ENCODE measurements at regions not wholly inside any gene's neighbourhood (a gene's known extent, or its start where the extent isn't known, plus 50 kb on each side); places are given as distances from the start of the nearest gene placed in this dataset.

DNA sequence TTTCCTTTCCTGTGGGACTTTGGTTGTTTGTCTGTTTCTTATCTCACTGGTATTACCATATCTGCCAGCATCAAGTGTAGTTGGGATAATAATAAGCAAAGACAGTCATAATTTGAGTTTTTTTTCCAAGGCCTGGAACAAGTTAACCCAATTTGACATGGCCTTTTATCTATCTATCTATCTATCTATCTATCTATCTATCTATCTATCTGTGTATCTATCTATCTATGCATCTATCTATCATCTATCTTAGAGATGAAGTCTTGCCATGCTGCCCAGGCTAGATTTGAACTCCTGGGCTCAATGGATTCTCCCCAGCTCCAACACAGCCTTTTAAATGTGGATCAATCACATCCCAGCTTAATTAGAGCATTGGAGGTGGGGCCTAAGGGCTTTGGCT, 174.1 kb upstream of the CSF3R start:
- no peak for ATAC-seq
- H3K9me3 Mint-ChIP-seq (ENCODE audit: low read depth): no peaks in the 10 kb centered on the region

DNA sequence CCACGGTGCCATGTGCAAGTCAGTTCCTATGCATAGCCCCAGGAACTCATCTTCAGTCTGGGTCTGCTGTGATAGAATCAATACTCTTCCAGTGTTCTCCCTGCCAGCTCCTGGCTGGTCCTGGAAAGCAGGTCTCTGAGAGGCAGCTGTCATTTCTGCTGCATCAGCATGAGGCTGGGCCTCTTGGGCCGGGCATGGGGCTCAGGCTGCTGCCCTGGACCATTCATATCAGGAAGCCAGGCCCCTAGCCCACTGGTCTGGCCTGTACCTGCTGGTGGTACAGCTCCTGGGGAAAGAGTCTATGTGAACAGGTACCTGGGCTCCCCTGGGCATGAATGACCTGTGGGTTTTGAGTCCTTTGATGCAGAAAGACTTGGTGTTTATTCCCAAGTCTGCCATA, 173.6 kb upstream of the CSF3R start:
- CTCF ChIA-PET: no interaction called here
- ATAC-seq: no peak
- Mint-ChIP-seq H3K4me1 (peaks cover 9% of the 10 kb centered on the region), H3K27me3 (peaks cover 41% of the 10 kb centered on the region), H3K36me3 (no peaks in the 10 kb centered on the region), H3K4me3 (no peak overlapping the region), H3K9me3 (ENCODE audit: low read depth) (no peaks in the 10 kb centered on the region), H3K27ac (no peak overlapping the region)
- no peak for DNase-seq

More for the DNA sequence above, 174.1 kb upstream of the CSF3R start:
- H3K27me3 Mint-ChIP-seq: peaks cover 39% of the 10 kb centered on the region
- no peak overlapping the region for H3K27ac Mint-ChIP-seq
- CTCF ChIA-PET: no interaction called here
- no peak for DNase-seq
- peaks cover 9% of the 10 kb centered on the region for H3K4me1 Mint-ChIP-seq
- no peaks in the 10 kb centered on the region for H3K36me3 Mint-ChIP-seq
- H3K4me3 Mint-ChIP-seq: no peak overlapping the region

DNA sequence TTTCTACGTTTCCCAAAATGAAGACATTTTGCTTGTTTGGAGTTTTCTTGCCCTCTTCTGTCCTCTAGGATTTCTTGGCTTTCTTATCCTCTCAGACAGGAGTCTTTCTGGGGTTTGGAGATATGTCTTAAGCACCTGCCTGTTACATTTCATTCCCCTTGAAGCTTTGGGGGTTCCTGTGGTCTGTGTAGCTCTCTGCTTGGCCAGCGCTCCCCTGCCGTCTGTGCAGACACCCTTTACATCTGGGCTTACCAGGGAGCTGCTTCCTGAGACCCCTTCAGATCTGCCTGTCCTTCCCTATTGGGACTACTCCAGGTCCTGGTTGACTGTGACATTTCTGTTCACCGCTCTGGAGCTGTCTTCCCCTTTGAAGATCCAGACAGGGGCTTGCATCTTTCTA, 171.9 kb upstream of the CSF3R start:
- Mint-ChIP-seq H3K36me3 (no peaks in the 10 kb centered on the region), H3K27ac (no peak overlapping the region), H3K4me3 (no peak overlapping the region), H3K9me3 (ENCODE audit: low read depth) (no peaks in the 10 kb centered on the region), H3K4me1 (peaks cover 12% of the 10 kb centered on the region), H3K27me3 (peaks cover 44% of the 10 kb centered on the region)
- DNase-seq (no peak), ATAC-seq (no peak)
- CTCF ChIA-PET: no interaction called here

DNA sequence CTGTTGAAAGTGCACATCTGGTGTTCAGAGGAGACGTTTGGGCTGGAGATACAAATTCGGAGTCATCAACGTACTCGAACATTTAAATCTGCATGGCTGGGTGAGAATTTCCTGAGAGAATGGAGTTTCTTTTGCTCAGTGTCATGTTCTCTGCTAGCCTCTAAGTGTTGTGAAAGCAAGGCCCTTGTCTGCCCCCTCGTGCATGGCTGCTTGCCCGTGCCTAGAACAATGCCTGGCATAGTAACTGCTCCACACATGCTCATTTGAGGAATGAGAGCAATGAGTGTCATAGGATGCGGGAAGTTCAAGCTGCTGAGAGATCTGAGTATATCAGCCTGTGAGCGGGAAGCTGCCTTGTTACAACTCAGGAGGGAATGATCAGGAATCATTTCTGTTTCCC, 171.1 kb upstream of the CSF3R start:
- CTCF ChIA-PET: no interaction called here
- ATAC-seq: no peak
- H3K36me3 Mint-ChIP-seq: no peaks in the 10 kb centered on the region
- no peak overlapping the region for H3K4me3 Mint-ChIP-seq
- peaks cover 12% of the 10 kb centered on the region for H3K4me1 Mint-ChIP-seq
- H3K27me3 Mint-ChIP-seq: peaks cover 43% of the 10 kb centered on the region
- H3K27ac Mint-ChIP-seq: no peak overlapping the region
- no peaks in the 10 kb centered on the region for H3K9me3 Mint-ChIP-seq (ENCODE audit: low read depth)
- DNase-seq: no peak

DNA sequence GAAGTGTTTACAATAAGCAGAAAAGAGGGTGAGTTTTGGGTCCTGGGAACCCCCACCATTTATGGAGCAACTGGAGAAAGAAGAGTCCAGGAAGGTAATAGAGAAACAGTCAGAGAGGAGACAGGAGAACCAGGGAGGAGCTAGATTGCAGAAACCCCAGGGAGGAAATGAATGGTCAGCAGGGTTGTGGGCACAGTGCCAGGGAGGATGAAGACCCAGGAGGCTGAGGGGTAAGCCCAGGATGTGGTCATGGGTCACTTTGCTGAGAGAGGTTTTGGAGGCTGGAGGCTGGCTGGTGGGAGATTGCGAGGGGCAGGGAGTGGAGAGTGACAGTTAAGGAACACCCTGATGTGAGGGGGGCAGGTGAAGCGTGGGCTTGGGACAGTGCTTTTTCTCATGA, 169.9 kb upstream of the CSF3R start:
- DNase-seq (no peak), ATAC-seq (no peak)
- no peaks in the 10 kb centered on the region for H3K9me3 Mint-ChIP-seq (ENCODE audit: low read depth)
- no peak overlapping the region for H3K27ac Mint-ChIP-seq
- H3K36me3 Mint-ChIP-seq: no peaks in the 10 kb centered on the region
- peaks cover 45% of the 10 kb centered on the region for H3K27me3 Mint-ChIP-seq
- no peak overlapping the region for H3K4me3 Mint-ChIP-seq
- peaks cover 12% of the 10 kb centered on the region for H3K4me1 Mint-ChIP-seq
- CTCF ChIA-PET: no interaction called here

DNA sequence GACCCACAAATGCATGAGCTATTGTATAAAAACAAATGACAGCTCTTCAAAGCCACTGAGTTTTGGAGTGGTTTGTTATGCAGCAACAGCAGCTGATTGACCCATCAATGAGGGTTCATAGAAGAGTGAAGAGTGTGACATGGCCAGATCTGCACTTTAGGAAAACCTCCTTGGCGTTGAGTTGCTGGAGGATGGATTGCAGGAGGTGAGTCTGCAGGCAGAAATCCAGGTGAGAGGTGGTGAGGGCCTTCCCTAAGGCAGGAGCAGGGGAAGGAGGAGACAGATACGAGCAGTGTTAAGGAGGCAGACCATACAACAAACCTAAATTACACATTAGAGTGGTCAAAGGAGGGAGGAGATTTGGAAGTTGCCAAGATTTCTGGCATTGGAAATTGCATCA, 169.3 kb upstream of the CSF3R start:
- H3K27ac Mint-ChIP-seq: no peak overlapping the region
- no peak for ATAC-seq
- H3K9me3 Mint-ChIP-seq (ENCODE audit: low read depth): no peaks in the 10 kb centered on the region
- H3K27me3 Mint-ChIP-seq: peaks cover 47% of the 10 kb centered on the region
- H3K4me1 Mint-ChIP-seq: peaks cover 12% of the 10 kb centered on the region
- CTCF ChIA-PET: interaction anchor here (1.2 to 2.4 kb wide), 2 partner anchors 11 to 12 kb away, joined by 3 to 9 read pairs; no protein-coding TSS in a partner anchor
- H3K4me3 Mint-ChIP-seq: no peak overlapping the region
- H3K36me3 Mint-ChIP-seq: no peaks in the 10 kb centered on the region
- no peak for DNase-seq

DNA sequence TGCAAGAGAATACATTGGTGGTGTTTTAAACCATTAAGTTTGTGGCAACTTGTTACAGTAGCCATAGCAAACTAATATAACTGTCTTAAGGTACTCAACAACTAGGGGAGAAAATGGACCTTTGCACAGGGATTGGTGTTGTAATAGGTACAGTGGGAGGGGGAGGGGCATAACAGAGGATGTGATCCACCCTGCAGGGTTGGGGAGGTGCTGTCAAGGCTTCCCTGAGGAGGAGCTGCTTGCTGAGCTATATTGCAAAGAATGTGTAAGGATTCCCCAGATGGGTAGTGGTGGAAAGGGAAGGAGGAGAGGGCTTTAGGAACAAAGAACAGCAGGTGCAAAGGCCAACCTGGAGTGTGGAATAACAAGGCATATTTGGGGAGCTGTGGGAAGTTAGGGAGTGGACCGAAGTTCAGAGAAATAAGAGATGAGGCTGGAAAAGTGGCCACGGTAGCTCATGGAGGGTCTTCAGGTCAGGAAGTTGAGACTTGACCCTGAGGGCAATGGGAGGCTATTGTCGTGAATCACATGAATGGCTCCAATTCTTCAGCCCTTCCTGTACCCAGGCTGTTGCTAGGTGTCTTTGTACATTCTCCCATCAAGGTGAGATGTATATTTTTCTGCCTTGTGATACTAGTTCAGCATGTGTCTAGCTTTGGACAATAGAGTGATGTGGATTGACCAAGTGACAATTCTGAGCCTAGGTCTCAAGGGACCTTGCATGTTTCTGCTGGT, 168.6 kb upstream of the CSF3R start:
- ATAC-seq (no peak), DNase-seq (no peak)
- CTCF ChIA-PET: interaction anchor here (1.2 to 2.9 kb wide), 4 partner anchors 11 to 135 kb away, joined by 3 to 9 read pairs (median 9); no protein-coding TSS in a partner anchor
- Mint-ChIP-seq H3K27ac (no peak overlapping the region), H3K4me3 (no peak overlapping the region), H3K4me1 (peaks cover 12% of the 10 kb centered on the region), H3K36me3 (no peaks in the 10 kb centered on the region), H3K27me3 (peaks cover 47% of the 10 kb centered on the region), H3K9me3 (ENCODE audit: low read depth) (no peaks in the 10 kb centered on the region)

DNA sequence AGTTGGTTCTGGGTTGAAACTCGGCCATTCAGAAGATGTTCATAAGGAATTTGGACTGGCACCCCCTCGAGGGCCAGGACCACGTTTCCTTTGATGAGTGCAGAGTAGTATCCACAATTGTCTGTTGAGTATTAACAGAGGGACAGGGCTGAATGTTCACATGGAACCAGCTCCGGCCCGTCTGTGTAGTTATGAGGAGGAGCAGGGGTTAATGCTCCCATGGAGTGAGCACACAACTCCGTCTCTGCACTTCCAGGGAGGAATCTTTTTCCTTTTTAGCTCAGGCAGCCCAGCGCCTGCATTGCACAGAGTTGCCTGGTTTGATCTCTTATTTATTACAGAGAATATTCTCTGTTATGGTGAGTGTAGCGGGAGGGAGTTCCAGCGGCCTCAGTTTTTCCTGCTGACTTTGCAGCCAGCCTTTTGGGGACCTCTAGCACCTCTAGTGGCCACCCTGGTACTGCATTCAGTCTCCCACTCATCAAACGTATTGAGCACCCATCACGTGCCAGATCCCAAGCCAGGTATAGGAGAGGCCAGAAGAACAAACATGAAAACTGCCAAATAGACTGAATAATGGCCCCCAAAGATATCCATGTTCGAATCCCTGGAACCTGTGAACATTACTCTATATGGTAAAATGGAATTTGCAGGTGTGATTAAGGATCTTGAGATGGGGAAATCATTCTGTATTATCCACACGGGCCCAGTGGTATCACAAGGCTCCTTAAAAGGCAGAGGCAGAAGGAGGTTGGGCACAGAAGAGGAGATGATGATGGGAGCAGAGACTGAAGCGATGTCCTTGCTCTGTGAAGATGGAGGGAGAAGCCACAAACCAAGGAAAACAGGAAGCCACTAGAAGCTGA, 167.7 kb upstream of the CSF3R start:
- DNase-seq (peak; percentile 74), ATAC-seq (peak; percentile 75)
- H3K9me3 Mint-ChIP-seq (ENCODE audit: low read depth): no peaks in the 10 kb centered on the region
- H3K36me3 Mint-ChIP-seq: no peaks in the 10 kb centered on the region
- H3K4me3 Mint-ChIP-seq: no peak overlapping the region
- H3K27ac Mint-ChIP-seq: no peak overlapping the region
- CTCF ChIA-PET: interaction anchor here (0.7 to 2.9 kb wide), 6 partner anchors 10 to 201 kb away, joined by 3 to 9 read pairs (median 6); no protein-coding TSS in a partner anchor
- peaks cover 12% of the 10 kb centered on the region for H3K4me1 Mint-ChIP-seq
- peaks cover 47% of the 10 kb centered on the region for H3K27me3 Mint-ChIP-seq

DNA sequence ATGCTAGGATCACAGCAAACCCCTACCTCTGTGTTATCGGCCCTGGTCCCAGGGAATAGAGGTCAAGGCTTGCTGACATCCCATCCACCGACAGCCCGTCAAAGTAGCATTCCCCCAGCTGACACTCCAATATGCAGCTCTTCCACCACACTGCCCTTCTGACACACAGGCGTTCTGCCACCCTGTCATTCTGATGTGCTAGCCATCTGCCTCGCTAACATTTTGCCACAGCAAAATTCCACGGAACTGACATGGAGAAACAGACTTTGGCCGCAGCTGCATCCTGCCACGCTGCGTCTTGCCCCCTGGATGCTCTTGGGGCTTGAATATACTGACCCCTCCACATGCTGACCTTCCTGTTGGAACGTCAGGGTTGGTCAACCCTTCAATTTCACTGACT, 163.2 kb upstream of the CSF3R start:
- no peak for DNase-seq
- H3K27me3 Mint-ChIP-seq: peaks cover 33% of the 10 kb centered on the region
- ATAC-seq: no peak
- H3K4me1 Mint-ChIP-seq: peaks cover 4% of the 10 kb centered on the region
- H3K36me3 Mint-ChIP-seq: no peaks in the 10 kb centered on the region
- no peaks in the 10 kb centered on the region for H3K9me3 Mint-ChIP-seq (ENCODE audit: low read depth)
- H3K27ac Mint-ChIP-seq: no peak overlapping the region
- CTCF ChIA-PET: no interaction called here
- no peak overlapping the region for H3K4me3 Mint-ChIP-seq

DNA sequence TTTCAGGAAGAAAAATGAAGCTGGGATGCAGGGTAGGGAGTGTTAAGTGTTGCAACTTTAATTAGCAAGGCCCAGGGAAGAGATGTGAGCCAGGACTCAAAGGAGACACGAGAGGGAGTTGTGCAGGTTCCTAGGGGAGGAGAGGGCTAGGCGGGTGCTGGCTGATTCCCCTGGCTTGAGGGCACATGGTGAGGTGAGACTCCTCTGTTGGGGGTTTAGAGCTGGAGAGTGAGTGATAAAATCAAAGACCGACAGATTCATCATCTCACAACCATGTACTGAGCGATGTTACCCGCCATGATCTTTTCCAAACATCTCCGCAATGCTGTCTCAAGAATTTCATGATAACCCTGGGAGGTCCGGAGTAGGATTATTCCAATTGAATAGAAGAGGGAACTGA, 161.8 kb upstream of the CSF3R start:
- Mint-ChIP-seq H3K9me3 (ENCODE audit: low read depth) (no peaks in the 10 kb centered on the region), H3K27me3 (peaks cover 22% of the 10 kb centered on the region), H3K36me3 (no peaks in the 10 kb centered on the region), H3K4me1 (no peaks in the 10 kb centered on the region), H3K4me3 (no peak overlapping the region), H3K27ac (no peak overlapping the region)
- ATAC-seq (no peak), DNase-seq (no peak)
- CTCF ChIA-PET: no interaction called here

DNA sequence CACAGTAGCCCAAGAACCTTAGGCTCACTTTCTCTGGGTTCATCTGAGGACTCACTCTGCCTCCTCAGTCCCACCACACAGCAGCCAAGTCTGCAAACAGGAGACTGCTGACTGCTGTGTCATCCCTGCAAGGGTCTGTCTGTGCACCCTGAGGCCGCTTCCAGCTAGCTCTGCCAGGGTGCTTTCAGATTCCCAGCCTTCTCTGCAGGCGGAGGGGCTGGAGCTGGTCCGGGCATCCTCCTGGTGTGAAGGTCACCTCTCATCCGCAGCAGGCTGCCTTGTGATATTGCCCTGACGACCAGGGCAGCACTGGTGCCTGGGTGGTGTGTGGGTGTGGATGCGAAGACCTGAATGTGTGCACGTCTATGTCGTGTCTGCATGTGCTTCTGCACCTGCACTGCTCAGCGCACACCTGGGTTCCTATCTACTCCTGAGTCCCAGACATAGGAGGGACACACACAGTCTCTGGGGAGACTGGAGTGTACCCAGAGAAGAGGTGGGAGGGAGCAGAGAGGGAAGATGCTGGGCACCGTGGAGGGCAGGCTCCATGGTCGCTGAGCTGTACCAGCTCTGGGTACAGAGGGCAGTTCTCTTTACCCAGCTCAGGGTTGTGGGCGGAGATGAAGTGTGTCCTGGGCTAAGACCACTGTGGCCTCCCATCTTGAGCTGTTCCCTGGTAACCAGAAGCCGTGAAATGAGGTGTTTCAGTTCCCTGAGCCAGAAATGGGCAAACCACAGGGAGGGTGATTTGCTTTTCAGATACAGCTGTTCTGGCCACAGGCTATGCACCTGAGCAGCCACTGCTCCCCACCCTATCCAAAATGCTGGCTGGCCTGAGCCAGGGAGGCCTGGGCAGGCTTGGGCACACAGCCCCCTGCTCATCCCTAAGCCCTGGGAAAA, 160.9 kb upstream of the CSF3R start:
- Mint-ChIP-seq H3K4me3 (no peak overlapping the region), H3K27me3 (peaks cover 27% of the 10 kb centered on the region), H3K4me1 (no peaks in the 10 kb centered on the region), H3K27ac (no peak overlapping the region), H3K36me3 (no peaks in the 10 kb centered on the region), H3K9me3 (ENCODE audit: low read depth) (no peaks in the 10 kb centered on the region)
- ATAC-seq (no peak), DNase-seq (no peak)
- CTCF ChIA-PET: no interaction called here

DNA sequence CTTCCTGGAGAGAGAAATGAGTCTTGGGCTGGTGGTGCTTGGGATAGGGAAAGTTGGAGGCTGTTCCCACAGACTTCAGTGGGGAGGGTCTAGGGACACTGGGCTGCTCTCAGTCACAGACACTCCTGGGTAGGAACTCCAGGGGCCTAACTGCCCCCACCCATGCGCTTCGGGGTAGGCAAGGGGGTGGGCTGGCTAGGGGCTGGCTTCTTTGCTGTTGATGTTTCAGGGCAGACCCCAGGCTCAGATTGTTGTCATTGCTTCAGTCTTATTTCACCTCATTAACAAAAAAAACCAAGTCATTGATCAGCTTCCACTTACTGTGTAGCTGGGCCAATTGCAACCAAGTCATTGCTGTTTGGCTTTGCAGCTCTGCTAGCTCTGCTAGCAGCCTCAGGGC, 160.1 kb upstream of the CSF3R start:
- Mint-ChIP-seq H3K4me3 (no peak overlapping the region), H3K9me3 (ENCODE audit: low read depth) (no peaks in the 10 kb centered on the region), H3K27ac (no peak overlapping the region), H3K27me3 (peaks cover 27% of the 10 kb centered on the region), H3K4me1 (no peaks in the 10 kb centered on the region), H3K36me3 (no peaks in the 10 kb centered on the region)
- CTCF ChIA-PET: no interaction called here
- no peak for DNase-seq
- ATAC-seq: no peak

DNA sequence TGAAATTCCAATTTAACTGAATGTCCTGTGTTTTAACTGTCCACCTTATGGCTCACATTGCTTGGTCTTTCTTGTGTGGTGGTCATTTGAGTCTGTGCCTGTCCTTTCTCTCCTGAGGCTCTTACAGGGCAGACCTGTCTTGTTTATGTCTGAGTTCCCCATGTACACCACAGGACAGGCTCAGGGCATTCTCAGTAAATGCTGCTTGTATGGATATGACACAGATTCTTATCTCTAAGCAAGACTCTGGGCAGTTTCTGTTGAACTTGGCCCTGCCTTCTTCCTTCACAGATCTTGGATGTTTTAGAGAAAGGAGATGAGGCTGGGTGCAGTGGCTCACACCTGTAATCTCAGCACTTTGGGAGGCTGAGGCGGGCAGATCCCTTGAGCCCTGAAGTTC, 159.1 kb upstream of the CSF3R start:
- ATAC-seq (no peak), DNase-seq (no peak)
- CTCF ChIA-PET: no interaction called here
- no peaks in the 10 kb centered on the region for H3K36me3 Mint-ChIP-seq
- H3K27ac Mint-ChIP-seq: no peak overlapping the region
- no peaks in the 10 kb centered on the region for H3K4me1 Mint-ChIP-seq
- peaks cover 27% of the 10 kb centered on the region for H3K27me3 Mint-ChIP-seq
- H3K9me3 Mint-ChIP-seq (ENCODE audit: low read depth): no peaks in the 10 kb centered on the region
- H3K4me3 Mint-ChIP-seq: no peak overlapping the region
